ENCODE measurements at regions not wholly inside any gene's neighbourhood (a gene's known extent, or its start where the extent isn't known, plus 50 kb on each side); places are given as distances from the start of the nearest gene placed in this dataset.

DNA sequence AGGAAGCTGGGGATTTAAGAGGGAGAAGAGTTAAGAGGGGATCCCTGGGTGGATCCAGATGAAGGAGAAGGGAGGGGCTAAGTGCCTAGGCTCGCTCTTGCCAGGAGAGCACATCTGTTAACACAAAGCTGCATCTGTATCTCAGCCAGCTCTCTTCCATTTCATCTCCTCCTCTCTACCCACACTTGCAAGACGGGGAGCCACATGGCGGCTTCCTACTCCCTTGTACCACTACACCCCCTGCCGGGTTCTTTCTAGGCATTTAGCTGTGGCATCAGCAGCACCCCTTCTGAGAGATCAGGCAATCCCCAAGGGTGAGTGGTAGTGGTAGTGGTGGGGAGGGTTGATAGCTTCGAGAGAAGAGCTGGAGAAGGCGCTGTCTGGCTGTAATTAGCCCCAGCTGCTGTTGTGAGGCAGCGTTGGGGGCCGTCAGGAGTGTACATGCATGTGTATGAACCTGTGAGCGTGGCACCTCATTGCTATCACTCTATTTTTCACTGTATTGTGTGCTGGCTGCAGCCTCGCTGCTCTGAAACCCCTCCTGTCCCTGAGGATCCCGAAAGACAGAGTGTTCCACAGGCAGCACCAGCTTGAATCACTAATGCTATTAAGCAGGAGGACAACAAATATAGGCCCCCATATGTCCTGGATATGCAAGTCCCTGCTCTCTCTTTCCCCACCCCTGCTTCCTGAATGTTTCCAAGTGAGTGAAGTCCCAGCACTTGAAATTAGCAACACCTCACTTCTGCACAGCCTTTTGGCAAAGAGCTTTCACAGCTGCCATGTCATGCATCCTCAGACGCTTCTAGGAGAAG lies 73.7 kb downstream of the RTL9 start:
- no peak for DNase-seq

DNA sequence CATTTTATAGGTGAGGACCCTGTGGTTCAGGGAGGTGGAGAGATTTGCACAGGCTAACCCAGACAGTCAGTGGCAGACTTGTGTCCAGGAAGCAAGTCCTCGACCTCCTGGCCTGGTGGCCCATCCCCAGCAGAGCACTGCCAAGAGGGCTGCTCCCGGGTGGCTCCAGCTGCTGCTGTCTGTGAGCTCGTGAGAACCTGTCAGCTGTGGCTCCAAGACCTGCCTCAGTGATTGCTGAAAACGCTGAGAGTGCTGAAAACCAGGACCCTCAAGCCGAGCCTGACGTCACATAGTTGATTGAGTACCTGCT lies 74.2 kb downstream of the RTL9 start:
- DNase-seq: no peak

DNA sequence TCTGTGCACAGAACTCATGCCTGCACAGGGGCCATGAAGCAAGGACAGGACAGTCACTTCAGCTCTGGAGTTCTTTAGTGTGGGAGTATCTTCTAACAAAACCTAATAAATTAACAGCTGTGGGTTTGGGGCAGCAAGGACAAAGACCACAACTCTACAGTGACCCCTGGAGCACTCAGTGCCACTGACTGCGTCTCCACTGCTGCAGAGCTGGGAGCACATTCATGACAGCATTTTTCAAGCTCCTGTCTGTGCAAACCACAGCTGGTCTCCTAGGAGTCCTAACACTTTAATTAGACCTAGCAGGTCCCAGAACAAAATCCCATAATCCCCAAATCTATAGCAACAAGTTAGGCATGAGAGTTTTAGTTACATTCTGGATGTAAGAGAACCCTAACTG lies 76.5 kb downstream of the RTL9 start:
- DNase-seq: no peak

DNA sequence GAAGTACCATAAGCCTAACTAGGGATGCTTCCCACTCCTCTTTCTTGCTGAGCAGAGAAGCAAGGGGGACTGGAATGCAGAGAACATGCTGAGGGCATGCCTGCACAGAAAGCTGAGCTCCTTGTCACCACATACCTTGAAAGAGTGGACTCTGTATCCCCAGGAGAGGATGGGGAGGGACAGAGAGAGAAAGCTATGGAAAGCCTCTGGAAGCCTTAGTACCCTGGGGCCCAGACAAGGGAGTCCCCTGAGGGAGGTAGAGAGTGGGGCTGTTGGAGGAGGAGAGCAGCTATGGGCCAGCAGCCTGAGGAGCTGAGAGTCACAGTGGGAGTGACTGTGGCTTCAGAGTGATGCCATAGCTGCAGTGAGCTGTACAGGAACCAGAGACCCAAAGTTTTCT lies 77.9 kb downstream of the RTL9 start:
- DNase-seq: no peak

DNA sequence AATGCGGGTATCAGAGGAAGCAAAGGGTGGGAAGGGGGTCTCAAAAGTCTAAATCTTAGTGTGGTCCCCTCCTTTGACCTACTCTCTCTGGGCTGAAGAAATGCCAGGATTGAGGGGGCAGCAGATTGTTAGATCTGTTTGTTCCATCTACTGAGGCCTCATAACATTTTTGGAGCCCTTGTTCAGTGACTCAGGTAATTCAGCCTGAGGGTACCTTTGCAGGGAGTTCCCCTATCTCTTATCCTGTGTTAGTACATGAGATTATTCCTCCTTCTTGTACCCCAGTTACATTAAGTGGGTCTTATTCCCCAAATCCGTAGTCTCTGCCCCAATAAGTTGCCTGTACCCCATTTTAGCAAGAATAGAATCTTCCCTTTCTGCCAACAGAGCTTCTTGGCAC lies 79.0 kb downstream of the RTL9 start:
- DNase-seq: no peak

DNA sequence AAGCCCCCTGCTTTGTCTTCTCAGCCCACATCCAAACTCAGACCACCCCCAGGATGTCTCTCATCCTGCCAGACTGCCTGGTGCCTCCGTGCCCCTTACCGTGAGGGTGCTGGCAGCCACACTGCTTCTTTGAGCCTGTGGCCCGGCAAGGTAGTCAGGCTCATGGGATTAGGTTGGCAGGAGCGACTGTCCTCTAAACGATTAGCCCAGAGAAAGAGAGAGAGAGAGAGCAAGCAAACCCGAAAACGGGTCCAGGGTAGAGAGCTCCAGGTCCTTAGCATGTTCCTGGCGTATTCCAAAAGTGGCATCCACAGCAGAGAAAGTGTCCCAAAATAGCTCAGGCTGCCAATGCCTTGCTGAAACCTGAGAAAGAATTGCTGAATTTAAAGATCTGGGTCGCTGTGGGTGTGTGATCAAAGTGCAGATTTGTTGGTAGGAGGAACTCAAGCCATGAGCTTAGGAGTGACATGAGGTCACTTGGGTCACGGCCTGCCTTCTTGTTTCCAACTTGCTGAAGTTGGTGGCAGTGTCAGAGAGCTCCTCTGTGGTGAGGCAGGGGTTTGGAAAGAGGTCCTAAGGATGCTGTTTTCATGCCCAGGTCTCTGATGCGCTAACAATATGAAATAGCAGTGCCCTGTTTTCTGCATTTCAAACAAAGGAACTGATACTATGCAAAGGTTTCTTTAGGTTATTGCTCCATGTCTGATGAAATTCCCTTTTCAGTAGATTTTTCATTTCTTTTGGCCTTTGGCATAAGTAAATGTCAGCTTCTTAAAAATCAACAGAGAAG lies 81.6 kb downstream of the RTL9 start:
- no peak for DNase-seq

DNA sequence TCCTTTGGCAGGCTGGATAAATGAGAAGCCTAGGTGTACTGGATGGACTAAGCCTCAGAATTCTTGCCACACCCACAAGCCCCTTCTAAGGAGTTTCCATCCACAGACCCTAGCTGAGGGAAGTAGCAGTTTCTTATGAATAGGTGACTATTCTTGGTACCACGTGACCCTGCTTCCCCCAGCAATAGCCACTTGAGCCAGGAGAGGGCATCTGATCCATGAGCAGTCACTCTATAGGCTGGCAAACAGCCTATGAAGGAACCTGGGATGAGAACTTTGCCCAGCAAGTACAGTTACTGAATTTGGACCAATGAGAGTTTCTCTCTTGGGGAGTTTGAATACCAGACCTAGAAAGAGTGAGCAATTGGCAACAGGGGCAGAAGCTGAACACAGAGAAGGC lies 84.0 kb downstream of the RTL9 start:
- DNase-seq: no peak

DNA sequence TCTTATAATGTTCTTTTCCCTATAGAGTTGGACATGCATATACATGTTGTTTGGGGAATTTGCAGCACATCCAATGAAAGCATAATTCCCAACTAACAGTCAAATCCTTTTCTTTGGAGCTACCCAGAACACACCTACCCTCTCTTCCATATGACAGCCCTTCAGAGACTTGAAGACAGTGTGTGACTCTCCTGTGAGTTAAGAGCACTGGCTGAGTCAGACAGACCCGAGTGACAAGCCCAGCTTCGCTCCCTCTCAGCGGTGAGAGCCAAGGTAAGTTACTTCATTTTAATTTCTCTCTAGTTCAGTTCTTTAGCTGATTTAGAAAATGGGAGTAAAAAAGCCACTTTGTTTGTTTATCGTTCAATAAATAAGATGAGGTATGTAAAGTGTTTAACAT lies 86.3 kb downstream of the RTL9 start:
- DNase-seq: no peak

DNA sequence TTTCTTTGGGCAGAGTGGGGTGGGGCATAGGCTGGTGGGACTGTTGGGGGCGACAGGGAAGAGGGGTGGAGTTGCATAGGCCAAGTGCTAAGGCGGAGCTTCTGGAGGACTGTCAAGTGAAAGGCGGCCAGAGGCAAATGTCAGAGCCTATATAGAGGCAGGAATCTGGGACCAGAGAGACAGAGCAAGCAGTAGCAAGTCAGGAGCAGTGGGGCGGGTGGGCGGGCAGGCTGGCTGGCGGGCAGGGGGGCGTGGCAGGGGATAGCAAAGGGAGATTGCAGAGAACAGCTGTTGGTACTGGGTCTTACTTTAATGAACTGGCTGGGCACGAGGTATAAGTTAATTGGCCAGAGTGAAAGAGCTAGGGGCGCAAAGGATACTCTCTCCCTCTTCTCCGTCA lies 89.8 kb downstream of the RTL9 start:
- DNase-seq: no peak

DNA sequence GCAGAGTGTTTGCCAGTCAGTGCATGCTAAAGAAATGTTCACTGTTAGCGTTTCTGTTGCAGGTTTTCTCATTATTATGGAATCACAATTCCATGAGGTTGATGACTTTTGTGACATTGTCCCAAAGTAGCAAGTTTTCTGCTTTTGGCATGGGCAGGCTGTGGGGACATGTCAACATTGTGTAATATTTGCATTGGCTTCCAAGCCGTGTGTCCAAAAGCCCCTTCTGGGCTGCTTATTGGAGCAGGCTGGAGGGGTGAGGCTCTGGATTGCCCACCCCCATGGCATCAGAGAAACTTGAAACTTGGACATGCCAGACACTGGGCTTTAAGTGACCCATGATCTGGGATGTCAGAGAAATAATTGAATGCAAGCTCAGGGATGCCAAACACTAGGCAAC lies 90.7 kb downstream of the RTL9 start:
- DNase-seq: no peak

DNA sequence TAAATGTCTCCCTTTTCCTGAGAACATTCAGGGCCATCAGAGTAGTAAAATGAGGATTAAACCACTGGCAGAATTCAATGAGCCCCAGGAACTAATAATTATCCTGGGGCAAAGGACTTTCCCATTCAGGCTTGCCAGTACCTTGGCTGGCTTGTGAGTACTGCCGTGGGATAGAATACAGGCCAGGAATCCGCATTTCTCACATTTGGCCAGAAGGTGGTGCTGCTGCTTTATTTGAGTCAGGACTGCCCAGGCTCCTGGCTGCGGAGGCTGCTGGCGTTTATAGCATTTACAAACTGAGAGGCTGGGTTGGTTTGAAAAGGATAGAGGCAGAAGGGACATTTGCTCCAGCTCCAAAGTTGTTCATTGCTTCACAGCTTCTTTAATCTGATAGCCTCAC lies 91.4 kb downstream of the RTL9 start:
- DNase-seq: peak; percentile 21 to 42

DNA sequence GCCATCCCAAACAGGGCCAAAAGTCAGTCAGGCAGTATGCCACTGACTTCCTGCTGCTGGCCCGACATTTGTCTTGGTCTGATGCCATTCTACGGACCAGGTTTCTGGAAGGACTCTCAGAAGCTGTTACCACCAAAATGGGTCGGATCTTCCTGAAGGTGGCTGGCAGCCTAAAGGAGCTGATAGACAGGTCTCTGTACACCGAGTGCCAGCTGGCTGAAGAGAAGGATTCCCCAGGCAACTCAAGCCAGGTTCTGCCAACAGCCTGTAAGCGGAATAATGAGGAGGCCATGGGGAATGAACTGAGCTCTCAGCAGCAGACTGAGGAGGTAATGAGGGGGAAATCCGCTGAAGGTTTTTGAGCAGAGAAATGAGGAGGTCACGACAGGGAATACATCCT lies 95.7 kb downstream of the RTL9 start:
- DNase-seq: no peak

DNA sequence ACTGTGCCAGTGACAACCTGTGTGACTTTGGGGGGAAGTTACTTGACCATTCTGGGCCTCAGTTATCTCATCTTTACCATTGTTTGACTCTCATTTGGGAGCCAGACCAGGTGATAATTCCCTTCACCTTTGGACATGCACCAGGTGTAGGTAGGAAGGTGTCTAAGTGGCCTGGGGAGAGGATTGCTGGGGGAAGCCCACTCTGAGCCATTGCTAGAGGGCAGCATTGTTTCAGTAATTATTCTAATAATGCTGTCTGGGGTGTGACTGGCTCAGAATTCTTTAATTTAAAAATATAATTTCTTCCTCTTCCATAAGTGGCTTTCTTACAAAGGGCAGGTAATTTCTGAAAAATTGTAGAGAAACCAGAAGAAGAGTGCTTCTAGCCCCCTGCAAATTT lies 104.3 kb downstream of the RTL9 start:
- DNase-seq: no peak

DNA sequence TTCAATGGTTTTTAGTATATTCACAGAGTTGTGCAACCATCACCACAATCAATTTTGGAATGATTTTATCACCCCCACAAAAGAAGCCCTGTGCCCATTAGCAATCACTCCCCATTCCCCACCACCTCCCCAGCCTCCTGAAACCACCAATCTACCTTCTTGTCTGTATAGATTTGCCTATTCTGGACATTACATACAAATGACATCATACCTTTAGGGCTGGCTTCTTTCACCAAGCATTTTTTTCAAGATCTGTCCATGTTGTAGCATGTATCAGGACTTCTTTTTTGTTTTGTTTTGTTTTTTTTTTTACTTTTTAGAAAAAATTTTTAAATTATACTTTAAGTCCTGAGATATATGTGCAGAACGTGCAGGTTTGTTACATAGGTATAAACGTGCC lies 108.1 kb downstream of the RTL9 start:
- DNase-seq: no peak

DNA sequence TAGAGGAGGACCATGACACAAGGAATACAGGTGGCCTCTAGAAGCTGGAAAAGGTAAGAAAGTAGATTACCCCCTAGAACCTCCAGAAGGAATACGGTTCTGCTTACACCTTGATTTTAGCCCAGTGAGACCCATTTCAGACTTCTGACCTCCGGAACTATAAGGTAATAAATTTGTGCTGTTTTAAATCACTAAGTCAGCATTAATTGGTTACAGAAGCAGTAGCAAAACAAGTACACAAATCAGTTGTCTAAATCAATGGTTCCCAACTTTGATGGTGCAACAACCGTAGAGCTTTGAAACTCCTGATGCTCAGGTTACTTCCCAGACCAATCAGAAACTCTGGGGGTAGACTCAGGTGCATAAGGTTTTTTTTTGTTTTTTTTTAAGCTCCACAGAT lies 113.6 kb downstream of the RTL9 start:
- no peak for DNase-seq

DNA sequence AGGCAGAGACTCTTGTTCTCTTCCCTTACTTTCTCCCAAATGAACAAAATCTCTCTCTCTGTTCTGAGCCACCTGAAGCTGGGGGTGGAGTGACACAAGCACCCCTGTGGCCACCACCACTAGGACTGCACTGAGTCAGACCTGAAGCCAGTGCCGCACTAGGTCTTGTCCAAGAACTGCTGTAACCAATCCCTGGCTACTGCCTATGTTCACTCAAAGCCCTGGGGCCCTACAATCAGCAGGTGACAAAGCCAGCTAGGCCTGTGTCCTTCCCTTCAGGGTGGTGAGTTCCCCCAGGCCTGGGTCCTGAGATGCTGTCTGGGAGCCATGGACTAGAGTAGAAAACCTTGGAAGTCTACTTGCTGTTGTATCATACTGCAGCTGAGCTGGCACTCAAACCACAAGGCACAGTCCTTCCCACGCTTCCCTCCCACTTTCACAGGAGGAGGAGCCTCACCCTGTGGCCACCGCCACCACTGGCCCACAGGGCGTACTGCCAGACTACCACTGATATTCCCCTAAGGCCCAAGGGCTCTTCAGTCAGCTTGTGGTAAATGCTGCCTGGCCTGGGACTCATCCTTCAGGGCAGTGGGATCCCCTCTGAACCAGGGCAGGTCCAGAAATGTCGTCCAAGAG lies 119.1 kb downstream of the RTL9 start:
- no peak for DNase-seq

DNA sequence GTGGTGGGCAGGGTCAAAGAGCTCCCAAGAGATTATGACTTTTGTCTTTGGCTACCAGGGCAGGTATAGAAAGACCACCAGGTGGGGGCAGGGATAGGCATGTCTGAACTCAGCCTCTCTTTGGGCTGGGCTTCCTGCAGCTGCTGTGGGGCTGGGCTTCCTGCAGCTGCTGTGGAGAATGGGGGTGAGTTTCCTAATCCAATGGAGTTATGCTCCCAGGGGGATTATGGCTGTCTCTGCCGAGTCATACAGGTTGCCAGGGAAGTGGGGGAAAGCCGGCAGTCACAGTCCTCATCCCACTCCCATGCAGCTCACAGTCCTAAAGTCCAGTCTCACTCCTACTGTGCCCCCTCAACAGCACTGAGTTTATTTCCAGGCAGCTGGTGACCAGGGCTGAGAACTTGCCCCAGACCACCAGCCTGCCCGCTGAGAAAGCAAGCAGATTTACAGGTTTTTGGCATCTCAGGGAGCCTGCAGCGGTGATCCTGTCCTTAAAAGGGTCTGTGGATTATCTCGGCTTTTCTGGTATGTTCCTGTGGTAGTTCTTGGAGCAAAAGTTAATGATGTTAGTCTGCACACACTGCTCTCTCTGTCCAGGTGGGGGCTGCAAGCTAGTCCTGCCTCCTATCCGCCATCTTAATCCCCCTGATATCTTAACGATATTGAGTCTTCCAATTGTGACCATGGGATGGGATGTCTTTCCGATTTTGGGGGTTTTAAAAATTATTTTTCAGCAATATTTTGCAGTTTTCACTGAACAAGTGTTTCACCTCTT lies 133.4 kb downstream of the RTL9 start:
- DNase-seq: no peak

DNA sequence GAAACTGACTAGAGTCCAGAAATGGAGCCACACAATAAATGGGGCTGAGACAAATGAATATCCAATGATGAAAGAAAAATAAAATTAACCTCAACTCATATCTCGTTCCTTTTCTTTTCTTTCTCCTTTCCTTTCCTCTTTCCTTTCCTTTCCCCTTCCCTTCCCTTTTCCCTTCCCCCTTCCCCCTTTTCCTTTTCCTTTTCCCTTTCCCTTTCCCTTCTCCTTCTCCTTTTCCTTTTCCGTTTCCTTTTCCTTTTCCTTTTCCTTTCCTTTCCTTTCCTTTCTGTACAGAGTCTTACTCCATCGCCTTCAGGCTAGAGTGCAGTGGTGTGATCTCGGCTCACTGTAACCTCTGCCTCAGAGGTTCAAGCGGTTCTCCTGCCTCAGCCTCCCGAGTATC lies 146.3 kb downstream of the RTL9 start:
- no peak for DNase-seq

DNA sequence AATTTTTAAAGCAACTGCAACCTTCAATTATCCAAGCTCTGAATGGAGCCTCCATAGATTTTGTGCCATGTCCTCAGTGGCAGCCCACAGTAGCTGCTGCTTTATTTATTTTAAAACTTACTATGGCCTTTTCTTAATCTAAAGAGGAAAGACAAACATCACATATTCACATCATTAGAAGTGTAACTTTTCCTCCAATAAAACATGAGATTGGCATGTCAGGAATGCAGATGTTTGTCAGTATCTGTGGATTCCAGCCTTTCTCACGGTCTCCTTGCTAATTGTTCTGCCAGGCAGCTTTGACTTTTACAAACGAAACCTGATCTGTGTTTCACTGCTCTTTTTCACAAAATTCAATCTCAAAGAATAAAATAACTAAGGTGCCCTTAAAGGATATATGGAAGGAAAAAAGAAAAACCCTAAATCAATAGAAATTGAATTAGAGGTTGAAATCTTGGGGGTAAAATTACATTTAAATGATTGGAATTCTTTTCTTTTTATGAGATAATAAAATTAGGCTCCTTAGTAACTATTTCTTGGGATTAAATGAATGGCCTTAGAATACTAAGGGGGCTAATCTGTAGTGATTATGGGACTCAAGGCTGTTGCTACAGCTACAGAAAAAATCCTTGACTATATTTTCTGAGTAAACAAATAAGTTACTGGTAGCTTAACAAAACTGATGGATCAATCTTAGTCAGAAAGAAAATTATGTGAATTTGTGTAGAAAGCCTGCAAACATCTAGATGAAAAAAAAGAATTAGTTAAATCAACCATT lies 151.3 kb downstream of the RTL9 start:
- DNase-seq: no peak

DNA sequence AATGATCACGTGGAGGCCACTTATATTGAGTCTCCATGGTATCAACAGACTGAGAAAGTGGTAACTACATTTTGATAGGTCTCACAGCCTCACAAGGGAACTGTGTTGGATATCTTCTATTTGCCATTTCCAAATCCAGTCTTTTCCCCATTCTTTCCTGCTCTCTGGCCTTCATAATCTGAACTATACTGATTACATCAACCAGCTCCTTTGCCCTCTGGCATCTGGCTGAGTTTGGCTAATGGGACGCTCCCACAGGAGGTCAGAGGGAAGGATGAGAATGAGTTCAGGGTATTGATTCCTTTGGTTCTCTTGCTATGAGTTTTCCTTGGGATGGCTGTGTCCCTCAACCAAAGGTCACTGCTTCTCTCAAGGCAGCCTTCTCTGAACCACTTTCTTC lies 152.6 kb downstream of the RTL9 start:
- no peak for DNase-seq

DNA sequence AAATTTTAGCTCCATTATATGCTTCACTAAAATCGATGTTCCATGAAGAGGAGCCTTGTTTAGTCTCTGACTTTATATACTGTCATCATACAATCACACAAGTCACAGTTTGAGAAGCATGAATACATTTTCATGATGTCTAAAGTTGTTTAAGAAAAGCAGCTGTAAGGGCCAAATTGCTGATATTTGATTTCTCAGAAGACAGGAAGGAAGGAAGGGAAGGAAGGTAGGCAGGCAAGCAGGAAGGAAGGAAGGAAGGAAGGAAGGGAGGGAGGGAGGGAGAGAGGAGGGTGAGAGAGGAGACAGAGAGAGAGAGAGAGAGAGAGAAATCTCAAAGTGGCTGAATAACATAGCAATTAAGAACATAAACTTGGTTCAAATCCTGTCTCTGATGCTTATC lies 153.7 kb downstream of the RTL9 start:
- no peak for DNase-seq

DNA sequence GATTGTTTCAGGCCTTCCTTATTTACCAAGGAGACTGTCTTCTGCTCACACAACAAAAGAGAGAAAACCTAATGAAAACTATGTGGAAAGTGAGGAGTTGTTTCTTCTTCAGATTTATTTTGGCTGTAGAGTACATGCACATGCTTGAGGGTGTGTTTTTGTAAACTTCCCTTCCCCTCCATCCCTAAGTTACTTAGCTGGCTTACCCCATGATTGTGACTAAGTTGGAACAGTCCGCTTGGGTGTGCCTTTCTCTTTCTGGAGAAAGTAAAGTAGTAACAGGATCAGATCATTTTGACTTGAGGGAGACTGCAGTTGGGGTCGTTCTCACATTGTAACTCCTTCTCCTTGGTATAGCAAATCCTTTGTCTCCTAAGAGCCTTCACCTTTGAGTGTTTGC lies 155.9 kb downstream of the RTL9 start:
- DNase-seq: no peak

DNA sequence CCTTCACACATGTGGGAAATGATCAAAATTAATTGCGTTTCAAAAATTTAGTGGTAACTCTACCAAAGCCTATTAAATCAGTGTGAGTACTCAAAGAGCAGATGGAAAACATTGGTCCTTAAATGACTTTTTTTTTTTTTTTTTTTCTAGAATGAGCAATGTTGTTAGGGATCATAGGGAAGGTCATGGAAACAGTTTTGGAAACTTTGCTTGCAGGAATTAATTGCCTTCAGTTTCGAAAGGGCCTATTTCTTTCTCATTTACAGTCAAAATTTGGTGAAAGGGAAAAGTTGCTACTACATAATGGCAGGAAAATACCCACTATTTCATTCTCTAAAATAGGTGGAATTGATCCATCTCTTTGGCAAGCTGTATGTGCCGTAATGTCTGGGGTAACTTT lies 160.9 kb downstream of the RTL9 start:
- DNase-seq: no peak

All from SHP77 (cell line).